ENCODE measurements at regions not wholly inside any gene's neighbourhood (a gene's known extent, or its start where the extent isn't known, plus 50 kb on each side); places are given as distances from the start of the nearest gene placed in this dataset.

GRCh38 chr22:48646216-48646925, 1181.3 kb downstream of the BRD1 start:
- no peak for DNase-seq

- no peak for DNase-seq
These were observed 1181.9 kb downstream of the BRD1 start for GRCh38 chr22:48645766-48646165.

GRCh38 chr22:48644997-48645396, 1182.7 kb downstream of the BRD1 start:
- DNase-seq = no peak

- no peak for DNase-seq
These were observed 1183.6 kb downstream of the BRD1 start for GRCh38 chr22:48644108-48644507.

GRCh38 chr22:48643066-48643731, 1184.5 kb downstream of the BRD1 start:
- DNase-seq = no peak

GRCh38 chr22:48642550-48642949, 1185.1 kb downstream of the BRD1 start:
- DNase-seq = no peak

- DNase-seq = no peak
These were observed 1185.7 kb downstream of the BRD1 start for GRCh38 chr22:48641906-48642475.

GRCh38 chr22:48640890-48641841, 1186.5 kb downstream of the BRD1 start:
- DNase-seq = no peak

GRCh38 chr22:48639896-48640748, 1187.6 kb downstream of the BRD1 start:
- no peak for DNase-seq

- DNase-seq = no peak
These were observed 1188.5 kb downstream of the BRD1 start for GRCh38 chr22:48639021-48639795.

GRCh38 chr22:48637231-48637630, 1190.4 kb downstream of the BRD1 start:
- DNase-seq = no peak

- no peak for DNase-seq
These were observed 1190.9 kb downstream of the BRD1 start for GRCh38 chr22:48636746-48637145.

GRCh38 chr22:48635816-48636215, 1191.9 kb downstream of the BRD1 start:
- no peak for DNase-seq

GRCh38 chr22:48635031-48635430, 1192.6 kb downstream of the BRD1 start:
- no peak for DNase-seq

GRCh38 chr22:48633996-48634836, 1193.5 kb downstream of the BRD1 start:
- no peak for DNase-seq

GRCh38 chr22:48632646-48633246, 1194.9 kb downstream of the BRD1 start:
- no peak for DNase-seq

GRCh38 chr22:48631288-48631863, 1196.3 kb downstream of the BRD1 start:
- DNase-seq = no peak

GRCh38 chr22:48630848-48631247, 1196.8 kb downstream of the BRD1 start:
- DNase-seq = no peak

- DNase-seq = no peak
These were observed 1197.3 kb downstream of the BRD1 start for GRCh38 chr22:48630433-48630754.

Measured in inflammatory macrophage treated with lipopolysaccharide for 4 hours (primary cell).